ENCODE measurements at regions not wholly inside any gene's neighbourhood (a gene's known extent, or its start where the extent isn't known, plus 50 kb on each side); places are given as distances from the start of the nearest gene placed in this dataset.
"Not testable (repeated sequence)": the region's sequence is repeated elsewhere in the genome, so short reads cannot be mapped to it uniquely, and the experiment has no call there.

- DNase-seq (ENCODE audit: low spot score): no peak
Measured at GRCh38 chr21:15617964-15618363, 111.8 kb upstream of the USP25 start.

- DNase-seq (ENCODE audit: low spot score): no peak
Measured at GRCh38 chr21:15620892-15621291, 108.9 kb upstream of the USP25 start.

- no peak for DNase-seq (ENCODE audit: low spot score)
Measured at GRCh38 chr21:15624646-15625045, 105.1 kb upstream of the USP25 start.

GRCh38 chr21:15625363-15625762, 104.4 kb upstream of the USP25 start:
- no peak for DNase-seq (ENCODE audit: low spot score)

- no peak for DNase-seq (ENCODE audit: low spot score)
Measured at GRCh38 chr21:15626031-15626430, 103.8 kb upstream of the USP25 start.

GRCh38 chr21:15627011-15627410, 102.8 kb upstream of the USP25 start:
- DNase-seq (ENCODE audit: low spot score): no peak

GRCh38 chr21:15627823-15628222, 102.0 kb upstream of the USP25 start:
- DNase-seq (ENCODE audit: low spot score): no peak

GRCh38 chr21:15631342-15631741, 98.4 kb upstream of the USP25 start:
- no peak for DNase-seq (ENCODE audit: low spot score)

GRCh38 chr21:15634541-15634940, 95.2 kb upstream of the USP25 start:
- not testable (repeated sequence) for DNase-seq (ENCODE audit: low spot score)

- DNase-seq (ENCODE audit: low spot score): no peak
Measured at GRCh38 chr21:15638856-15639549, 90.8 kb upstream of the USP25 start.

- DNase-seq (ENCODE audit: low spot score): not testable (repeated sequence)
Measured at GRCh38 chr21:15640113-15640512, 89.7 kb upstream of the USP25 start.

- DNase-seq (ENCODE audit: low spot score): no peak
Measured at GRCh38 chr21:15644489-15644888, 85.3 kb upstream of the USP25 start.

GRCh38 chr21:15645830-15646229, 84.0 kb upstream of the USP25 start:
- no peak for DNase-seq (ENCODE audit: low spot score)

- no peak for DNase-seq (ENCODE audit: low spot score)
Measured at GRCh38 chr21:15650735-15651134, 79.0 kb upstream of the USP25 start.

GRCh38 chr21:15651172-15651571, 78.6 kb upstream of the USP25 start:
- no peak for DNase-seq (ENCODE audit: low spot score)

- DNase-seq (ENCODE audit: low spot score): no peak
Measured at GRCh38 chr21:15653710-15654109, 76.1 kb upstream of the USP25 start.

GRCh38 chr21:15654171-15654570, 75.6 kb upstream of the USP25 start:
- DNase-seq (ENCODE audit: low spot score): no peak

- no peak for DNase-seq (ENCODE audit: low spot score)
Measured at GRCh38 chr21:15659753-15660422, 69.9 kb upstream of the USP25 start.

GRCh38 chr21:15660423-15660804, 69.4 kb upstream of the USP25 start:
- DNase-seq (ENCODE audit: low spot score): no peak

GRCh38 chr21:15667010-15667409, 62.8 kb upstream of the USP25 start:
- DNase-seq (ENCODE audit: low spot score): no peak

GRCh38 chr21:15667819-15668218, 62.0 kb upstream of the USP25 start:
- no peak for DNase-seq (ENCODE audit: low spot score)

GRCh38 chr21:15669247-15669646, 60.5 kb upstream of the USP25 start:
- no peak for DNase-seq (ENCODE audit: low spot score)

GRCh38 chr21:15671188-15671587, 58.6 kb upstream of the USP25 start:
- no peak for DNase-seq (ENCODE audit: low spot score)

- not testable (repeated sequence) for DNase-seq (ENCODE audit: low spot score)
Measured at GRCh38 chr21:15672578-15672977, 57.2 kb upstream of the USP25 start.

All from NAMALWA (cell line).